T1000 (cell line): ENCODE measurements at regions not wholly inside any gene's neighbourhood (a gene's known extent, or its start where the extent isn't known, plus 50 kb on each side); places are given as distances from the start of the nearest gene placed in this dataset.
A peak's percentile ranks its signal among the peaks of the same experiment; 100 is the strongest.

Source experiments
- DNase-seq: peaks from one replicate; lab custom pipeline; 2025; ENCODE audit warnings: mixed read lengths; lab: John Stamatoyannopoulos, UW

- DNase-seq, result no peak
Observed at GRCh38 chr7:68309271-68309670, 1289.0 kb upstream of the AUTS2 start.

GRCh38 chr7:68309806-68310205 is 1288.5 kb upstream of the AUTS2 start:
- no peak for DNase-seq

DNA sequence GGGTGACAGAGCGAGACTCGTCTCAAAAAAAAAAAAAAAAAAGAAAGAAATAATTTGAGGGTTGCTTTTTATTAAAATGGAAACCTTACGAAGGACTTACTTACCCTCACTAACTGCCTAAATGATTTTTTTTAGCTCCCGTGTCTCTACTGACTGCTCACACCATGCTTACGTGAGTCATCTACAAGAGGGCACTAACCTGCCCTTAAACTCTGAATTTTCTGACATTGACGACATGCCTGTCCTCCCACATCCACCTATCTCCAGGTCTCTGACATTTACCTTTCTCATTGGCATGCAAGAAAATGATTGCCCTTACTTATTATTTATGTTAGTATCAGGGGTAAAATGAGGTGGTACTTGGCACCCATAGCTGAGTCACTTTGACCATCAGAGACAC is 1286.3 kb upstream of the AUTS2 start:
- DNase-seq, result no peak

DNA sequence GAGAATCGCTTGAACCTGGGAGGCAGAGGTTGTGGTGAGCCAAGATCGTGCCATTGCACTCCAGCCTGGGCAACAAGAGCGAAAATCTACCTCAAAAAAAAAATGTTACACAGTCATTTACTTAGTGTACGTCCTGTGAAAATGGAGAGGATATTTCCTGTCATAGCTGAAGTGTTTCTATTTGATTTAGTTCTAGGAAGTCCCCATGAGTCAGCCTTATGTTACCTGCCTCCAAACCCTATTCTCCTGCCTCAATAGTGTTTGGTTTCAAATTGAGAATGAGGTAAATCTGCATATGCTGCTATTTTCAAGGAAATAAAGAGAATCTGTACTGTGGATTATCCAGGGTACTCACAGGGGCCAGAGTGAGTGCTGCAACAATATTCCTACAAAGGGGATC is 1284.5 kb upstream of the AUTS2 start:
- no peak for DNase-seq

DNA sequence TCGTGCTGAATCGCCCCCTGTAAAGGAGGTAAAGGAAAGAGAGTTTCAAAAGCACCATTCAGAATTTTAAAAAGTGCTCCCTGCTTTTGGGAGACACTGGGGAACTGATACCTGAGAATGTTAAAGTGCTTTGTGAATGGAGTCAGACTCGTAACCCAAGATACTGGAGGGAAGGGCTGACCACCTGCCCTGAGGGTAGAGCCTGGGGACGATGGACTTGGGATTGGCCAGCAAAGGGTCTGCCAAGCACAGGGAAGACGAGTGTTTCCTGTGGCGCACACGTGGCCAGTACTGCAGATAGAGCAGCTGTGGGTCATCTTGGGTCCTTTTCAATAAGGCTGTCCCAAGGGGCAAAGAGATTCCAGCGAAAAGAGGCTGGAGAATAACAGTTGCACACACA is 1284.1 kb upstream of the AUTS2 start:
- no peak for DNase-seq

- DNase-seq, result no peak
Observed at GRCh38 chr7:68317476-68317875, 1280.8 kb upstream of the AUTS2 start.

GRCh38 chr7:68319061-68319460 is 1279.2 kb upstream of the AUTS2 start:
- DNase-seq, result no peak

- peak; percentile 13 for DNase-seq
Observed at GRCh38 chr7:68321076-68321639, 1277.1 kb upstream of the AUTS2 start.

- no peak for DNase-seq
Observed at GRCh38 chr7:68321776-68322496, 1276.3 kb upstream of the AUTS2 start.

DNA sequence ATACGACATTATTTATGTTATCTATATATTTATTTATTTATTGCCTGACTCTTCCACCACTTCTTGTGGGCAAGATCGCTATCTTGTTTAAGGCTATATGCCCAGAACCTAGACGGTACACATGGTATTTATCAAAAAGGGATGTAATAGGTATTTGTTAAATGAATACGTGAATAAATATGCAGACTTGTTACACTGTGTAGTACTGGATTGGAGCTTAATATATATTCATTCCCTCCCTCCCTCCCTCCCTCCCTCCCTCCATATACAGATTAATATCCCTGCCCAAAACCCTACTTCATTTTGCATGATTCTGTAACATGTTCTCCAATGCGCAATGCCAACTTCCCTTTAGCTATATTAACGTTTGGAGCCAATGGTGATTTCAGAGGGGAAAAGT is 1273.7 kb upstream of the AUTS2 start:
- DNase-seq, result no peak

DNA sequence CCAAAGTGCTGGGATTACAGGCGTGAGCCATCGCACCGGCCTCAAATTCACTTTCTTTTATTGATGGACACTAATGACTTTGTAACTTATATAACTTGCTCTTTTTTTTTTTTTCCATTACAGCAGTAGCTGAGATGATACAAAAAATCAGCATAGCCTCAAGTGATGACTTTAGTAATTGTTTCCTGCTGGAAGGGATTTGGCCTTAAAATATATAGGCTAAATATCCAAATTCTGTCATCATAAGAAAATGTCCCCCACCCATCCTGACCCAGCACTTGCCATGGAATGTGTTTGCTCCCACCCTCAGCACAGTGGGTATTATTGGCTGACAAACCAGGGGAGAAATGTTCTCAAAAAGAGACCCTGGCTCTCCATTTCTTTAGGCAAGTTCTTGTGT is 1264.1 kb upstream of the AUTS2 start:
- DNase-seq, result no peak

DNA sequence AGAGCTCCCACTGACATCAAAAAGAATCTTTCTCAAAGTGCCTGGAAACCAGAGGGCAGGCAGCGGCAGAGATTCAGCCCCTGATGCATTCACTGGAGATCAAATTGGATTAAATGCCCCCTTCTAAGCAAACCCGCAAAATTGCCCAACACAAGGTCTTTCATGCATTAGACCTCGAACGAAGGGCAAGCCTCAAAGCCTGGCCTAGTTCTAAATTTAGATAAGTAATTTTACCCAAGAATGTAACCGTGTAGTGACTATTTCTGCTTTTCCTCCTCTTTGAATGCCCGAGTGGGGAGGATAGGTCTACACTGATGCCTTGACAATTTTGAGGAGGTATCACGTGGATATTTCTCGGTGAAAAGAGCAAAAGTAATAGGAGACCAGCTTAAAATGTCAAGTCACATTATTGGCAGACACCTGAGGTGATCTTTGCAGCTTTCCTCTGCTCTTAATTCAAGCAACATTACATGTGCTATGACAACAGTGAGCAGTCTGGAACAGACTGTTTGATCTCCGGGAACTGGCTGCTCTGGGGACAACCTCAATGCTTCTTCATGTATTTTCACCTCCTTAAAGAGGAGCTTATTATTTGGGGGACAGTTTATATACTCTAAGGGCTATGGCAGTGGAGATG is 1263.5 kb upstream of the AUTS2 start:
- DNase-seq, result no peak

- no peak for DNase-seq
Observed at GRCh38 chr7:68336594-68336993, 1261.7 kb upstream of the AUTS2 start.

DNA sequence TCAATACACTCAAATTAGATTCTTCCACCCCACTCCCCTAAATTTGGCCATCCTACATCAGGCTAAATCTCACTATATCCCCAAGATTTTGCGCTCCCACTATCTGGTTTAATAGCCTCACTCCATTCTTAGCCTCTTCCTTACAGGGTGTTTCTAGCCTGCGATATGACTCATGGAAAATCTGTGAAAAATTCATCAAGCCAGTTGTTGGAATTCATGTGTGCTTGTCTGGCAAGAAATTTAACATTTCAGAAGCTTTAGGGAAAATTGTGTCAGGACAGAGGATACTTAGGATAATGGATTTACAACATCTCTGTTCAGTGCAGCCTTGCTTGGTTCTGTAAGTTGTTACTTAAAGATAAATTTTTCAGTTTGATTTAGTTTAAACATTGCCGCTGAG is 1249.9 kb upstream of the AUTS2 start:
- DNase-seq, result no peak

- no peak for DNase-seq
Observed at GRCh38 chr7:68362745-68363518, 1235.3 kb upstream of the AUTS2 start.

DNA sequence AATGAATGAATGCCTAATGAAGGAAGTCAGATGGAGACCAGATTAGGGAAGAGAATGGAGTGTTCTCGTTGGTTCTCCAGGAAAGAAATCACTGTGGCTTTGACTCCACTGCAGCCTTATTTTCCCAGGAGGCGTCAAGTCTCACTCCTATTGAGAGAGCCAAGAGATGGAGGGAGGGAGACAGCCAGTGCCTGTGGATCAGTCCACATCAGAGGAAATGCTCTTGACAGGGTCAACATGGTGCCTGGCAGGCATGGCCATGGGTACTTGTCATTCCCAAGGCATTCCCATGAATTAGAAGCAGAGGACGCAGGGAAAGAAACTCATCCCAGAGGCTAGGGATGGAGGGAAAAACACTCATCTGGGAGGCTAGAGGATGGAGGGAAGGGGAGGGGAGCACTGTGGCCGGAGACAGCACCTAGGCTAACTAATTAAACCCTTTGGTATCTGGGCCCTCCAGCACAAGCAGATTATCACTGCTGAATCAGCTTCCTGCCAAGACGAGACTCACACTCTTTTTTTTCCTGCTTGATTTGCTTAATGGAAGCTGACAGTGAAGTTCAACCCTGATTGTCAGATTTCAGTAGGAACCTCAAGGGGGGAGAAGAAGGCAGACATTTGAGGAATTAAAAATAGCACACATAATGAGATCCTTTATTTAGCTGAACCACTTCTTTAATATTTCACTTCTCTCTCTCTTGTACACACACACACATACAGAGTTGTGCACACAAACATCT is 1233.2 kb upstream of the AUTS2 start:
- no peak for DNase-seq

GRCh38 chr7:68371985-68372384 is 1226.3 kb upstream of the AUTS2 start:
- DNase-seq, result no peak

GRCh38 chr7:68376131-68376661 is 1222.1 kb upstream of the AUTS2 start:
- no peak for DNase-seq

GRCh38 chr7:68381731-68382130 is 1216.5 kb upstream of the AUTS2 start:
- DNase-seq, result no peak

DNA sequence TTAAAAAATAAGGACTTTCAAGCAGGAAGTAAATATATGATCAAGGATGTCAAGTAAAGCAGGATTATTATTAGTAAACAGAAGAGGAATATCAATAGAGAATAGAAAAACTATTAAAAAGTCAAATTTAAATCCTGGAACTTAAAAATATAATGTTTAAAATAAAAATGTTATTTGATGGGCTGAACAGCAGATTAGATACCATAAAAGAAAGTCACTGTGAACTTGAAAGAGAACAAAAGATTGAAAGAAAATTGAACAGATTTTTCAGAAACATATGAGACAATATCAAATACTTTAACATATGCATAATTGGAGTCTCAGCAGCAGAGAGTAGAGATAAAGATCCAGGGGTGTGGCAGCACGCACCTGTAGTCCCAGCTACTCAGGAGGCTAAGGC is 1213.7 kb upstream of the AUTS2 start:
- DNase-seq, result no peak

- no peak for DNase-seq
Observed at GRCh38 chr7:68393051-68393450, 1205.2 kb upstream of the AUTS2 start.

DNA sequence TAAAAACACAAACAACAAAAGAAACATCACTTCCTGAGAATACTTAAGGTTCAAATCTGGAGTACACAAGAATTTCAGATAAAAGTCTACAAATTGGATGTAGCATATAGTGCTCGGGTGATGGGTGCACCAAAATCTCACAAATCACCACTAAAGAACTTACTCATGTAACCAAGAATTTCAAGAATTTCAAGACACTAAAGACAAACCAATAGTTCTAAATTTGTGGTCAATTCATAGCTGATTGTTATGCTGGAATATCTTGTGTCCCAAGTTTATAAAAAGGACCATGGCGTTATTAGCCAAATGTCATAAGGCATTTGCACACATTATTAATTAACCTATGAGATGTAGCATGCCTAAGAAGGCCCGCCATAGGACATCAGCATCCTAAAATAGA is 1204.1 kb upstream of the AUTS2 start:
- DNase-seq, result no peak
